ENCODE measurements at regions not wholly inside any gene's neighbourhood (a gene's known extent, or its start where the extent isn't known, plus 50 kb on each side); places are given as distances from the start of the nearest gene placed in this dataset.

DNA sequence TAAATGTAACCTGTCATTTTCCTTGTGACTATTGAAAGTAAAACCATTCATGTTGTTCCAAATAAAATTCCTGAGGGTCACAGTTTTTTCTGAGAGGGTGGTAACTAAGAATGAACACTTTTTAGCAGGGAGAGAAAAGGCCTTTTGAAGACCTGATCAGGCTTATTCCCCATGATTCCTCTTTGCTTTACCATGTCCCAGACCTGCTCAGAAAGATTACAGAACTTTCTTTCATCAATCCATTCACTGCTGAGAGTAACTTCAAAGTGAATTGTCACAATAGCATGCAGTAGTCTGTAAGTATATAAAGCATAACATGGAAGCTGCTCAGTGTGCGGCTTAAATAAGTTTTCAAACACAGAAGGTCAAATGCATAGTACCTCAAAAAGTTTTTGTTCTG, 201.5 kb upstream of the COL11A1 start:
- intact Hi-C loops (cut with DNase I; ENCODE audit: low total_unique reads), result no loop called here
- Histone ChIP-seq H3K9me3 (no peaks in the 10 kb centered on the region), H3K27ac (no peak overlapping the region), H3K36me3 (ENCODE audit: low read depth, missing control alignments) (no peaks in the 10 kb centered on the region), H3K4me1 (no peaks in the 10 kb centered on the region), H3K27me3 (no peaks in the 10 kb centered on the region), H3K4me3 (no peak overlapping the region)
- TF ChIP-seq, protein P1, sequence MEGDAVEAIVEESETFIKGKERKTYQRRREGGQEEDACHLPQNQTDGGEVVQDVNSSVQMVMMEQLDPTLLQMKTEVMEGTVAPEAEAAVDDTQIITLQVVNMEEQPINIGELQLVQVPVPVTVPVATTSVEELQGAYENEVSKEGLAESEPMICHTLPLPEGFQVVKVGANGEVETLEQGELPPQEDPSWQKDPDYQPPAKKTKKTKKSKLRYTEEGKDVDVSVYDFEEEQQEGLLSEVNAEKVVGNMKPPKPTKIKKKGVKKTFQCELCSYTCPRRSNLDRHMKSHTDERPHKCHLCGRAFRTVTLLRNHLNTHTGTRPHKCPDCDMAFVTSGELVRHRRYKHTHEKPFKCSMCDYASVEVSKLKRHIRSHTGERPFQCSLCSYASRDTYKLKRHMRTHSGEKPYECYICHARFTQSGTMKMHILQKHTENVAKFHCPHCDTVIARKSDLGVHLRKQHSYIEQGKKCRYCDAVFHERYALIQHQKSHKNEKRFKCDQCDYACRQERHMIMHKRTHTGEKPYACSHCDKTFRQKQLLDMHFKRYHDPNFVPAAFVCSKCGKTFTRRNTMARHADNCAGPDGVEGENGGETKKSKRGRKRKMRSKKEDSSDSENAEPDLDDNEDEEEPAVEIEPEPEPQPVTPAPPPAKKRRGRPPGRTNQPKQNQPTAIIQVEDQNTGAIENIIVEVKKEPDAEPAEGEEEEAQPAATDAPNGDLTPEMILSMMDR (IDR thresholded peaks at IDR 0.05), result no peak
- TF ChIP-seq POLR2A (IDR thresholded peaks at IDR 0.05), result no peak
- WGBS, 2 donors, result 91 to 97% methylated on average over 1 of the region's 1 CpG
- DNase-seq, result no peak

DNA sequence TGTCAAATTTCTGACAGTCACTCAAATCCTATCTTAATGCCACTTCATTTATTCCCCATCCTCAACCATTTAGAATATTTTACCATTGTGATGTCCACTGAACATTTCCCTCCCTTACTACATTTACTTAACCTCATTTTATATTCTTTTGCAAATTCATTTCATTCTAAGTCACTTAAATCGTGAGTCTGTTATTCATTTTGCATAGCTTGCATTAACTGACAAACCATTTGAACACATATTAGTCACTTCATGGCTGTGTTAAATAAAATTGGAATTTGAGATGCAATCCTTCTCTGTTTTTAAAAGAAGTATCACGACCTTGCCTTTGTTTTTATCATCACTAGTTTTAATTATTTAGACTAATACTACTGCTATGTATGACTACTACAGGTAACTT, 199.4 kb upstream of the COL11A1 start:
- TF ChIP-seq, protein P1 (IDR thresholded peaks at IDR 0.05), result no peak
- TF ChIP-seq POLR2A (IDR thresholded peaks at IDR 0.05), result no peak
- intact Hi-C loops (cut with DNase I; ENCODE audit: low total_unique reads), result no loop called here
- no peak for DNase-seq
- Histone ChIP-seq H3K9me3 (no peaks in the 10 kb centered on the region), H3K4me3 (no peak overlapping the region), H3K27me3 (no peaks in the 10 kb centered on the region), H3K4me1 (no peaks in the 10 kb centered on the region), H3K36me3 (ENCODE audit: low read depth, missing control alignments) (no peaks in the 10 kb centered on the region), H3K27ac (no peak overlapping the region)
- 60 to 68% methylated on average over 2 of the region's 2 CpGs for WGBS, 2 donors

DNA sequence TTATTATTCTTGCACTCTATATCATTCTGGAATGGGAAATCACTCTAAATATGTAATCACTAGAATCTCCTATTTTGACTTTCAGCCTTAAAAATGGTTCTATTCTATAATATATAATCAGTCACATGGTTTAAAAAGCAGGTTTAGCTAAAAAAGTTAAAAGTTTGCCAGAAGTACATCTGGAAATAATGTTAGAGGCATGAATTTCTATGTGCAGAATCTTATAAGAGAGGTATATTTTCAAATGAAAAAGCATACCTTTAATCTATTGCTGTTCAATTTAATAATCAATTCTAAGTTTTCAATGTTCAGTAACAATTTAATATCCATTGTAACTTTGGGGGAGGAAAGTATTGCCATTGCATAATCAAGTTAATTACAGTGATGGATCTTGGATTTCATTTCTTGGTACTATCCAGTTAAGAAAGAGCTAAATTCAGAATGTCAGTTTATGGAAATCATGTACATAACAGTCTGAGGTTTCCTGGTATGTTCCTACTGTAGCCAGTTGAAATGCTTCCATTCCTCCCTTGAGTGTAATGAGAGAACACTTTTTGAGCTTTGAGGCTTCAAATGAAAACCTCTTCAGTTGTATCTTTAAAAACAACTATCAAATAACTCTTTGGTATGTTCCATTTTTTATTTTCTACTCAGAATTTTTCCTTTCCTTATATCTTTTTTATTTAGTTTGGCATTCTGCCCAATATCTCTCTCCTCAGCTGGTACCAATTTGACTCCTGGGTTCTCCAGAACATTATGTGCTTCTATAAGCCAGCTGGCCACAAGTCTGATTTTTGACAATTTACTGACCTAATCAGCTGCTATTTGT, 175.7 kb upstream of the COL11A1 start:
- Histone ChIP-seq H3K9me3 (no peaks in the 10 kb centered on the region), H3K27me3 (no peaks in the 10 kb centered on the region), H3K36me3 (ENCODE audit: low read depth, missing control alignments) (no peaks in the 10 kb centered on the region), H3K4me3 (no peak overlapping the region), H3K27ac (no peak overlapping the region), H3K4me1 (no peaks in the 10 kb centered on the region)
- TF ChIP-seq POLR2A (IDR thresholded peaks at IDR 0.05), result no peak
- TF ChIP-seq, protein P1 (IDR thresholded peaks at IDR 0.05), result no peak
- intact Hi-C loops (cut with DNase I; ENCODE audit: low total_unique reads), result no loop called here
- DNase-seq, result no peak

DNA sequence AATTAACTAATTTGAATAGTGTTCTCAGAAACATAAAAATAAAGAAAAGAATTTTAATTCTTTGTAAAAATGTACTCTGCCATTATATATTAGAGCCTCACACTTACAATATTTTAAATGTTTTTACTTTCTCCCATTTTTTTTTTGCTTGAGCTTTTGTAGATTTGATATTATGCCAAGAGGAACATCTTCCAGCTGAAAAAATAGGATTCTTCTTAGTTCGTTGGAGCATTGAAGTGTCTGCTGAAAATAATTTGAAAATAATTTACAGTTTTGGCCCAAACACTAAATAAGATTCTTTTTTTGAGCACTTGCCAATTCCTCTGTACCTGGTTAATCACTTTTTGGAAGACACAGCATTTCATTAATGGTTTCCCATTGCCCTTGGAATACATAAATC, 175.0 kb upstream of the COL11A1 start:
- H3K4me1 ChIP-seq, result no peaks in the 10 kb centered on the region
- no peaks in the 10 kb centered on the region for H3K9me3 ChIP-seq
- 33 to 36% methylated on average over 1 of the region's 1 CpG for WGBS, 2 donors
- intact Hi-C loops (cut with DNase I; ENCODE audit: low total_unique reads), result no loop called here
- H3K36me3 ChIP-seq (ENCODE audit: low read depth, missing control alignments), result no peaks in the 10 kb centered on the region
- no peaks in the 10 kb centered on the region for H3K27me3 ChIP-seq
- no peak for DNase-seq
- H3K27ac ChIP-seq, result no peak overlapping the region
- TF ChIP-seq POLR2A (IDR thresholded peaks at IDR 0.05), result no peak
- TF ChIP-seq, protein P1 (IDR thresholded peaks at IDR 0.05), result no peak
- no peak overlapping the region for H3K4me3 ChIP-seq

DNA sequence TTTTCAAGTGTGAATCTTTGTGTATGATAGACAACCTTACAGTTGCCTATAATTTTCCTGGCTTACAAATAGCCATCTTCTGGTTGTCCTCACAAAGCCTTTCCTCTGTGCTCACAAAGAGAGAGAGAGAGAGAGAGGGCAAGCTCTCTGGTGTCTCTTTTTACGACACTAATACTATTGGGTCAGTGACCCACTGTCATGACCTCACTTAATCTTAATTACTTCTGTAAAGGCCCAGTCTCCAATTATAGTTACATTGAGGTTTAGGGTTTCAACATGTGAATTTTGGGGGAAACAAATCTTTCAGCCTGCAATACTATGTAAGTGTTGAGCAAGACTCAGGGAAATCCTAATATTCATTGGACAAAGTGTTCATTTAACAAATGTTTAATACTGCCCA, 167.4 kb upstream of the COL11A1 start:
- 50 to 63% methylated on average over 1 of the region's 1 CpG for WGBS, 2 donors
- H3K4me1 ChIP-seq, result no peaks in the 10 kb centered on the region
- no peak overlapping the region for H3K27ac ChIP-seq
- H3K27me3 ChIP-seq, result no peaks in the 10 kb centered on the region
- no peaks in the 10 kb centered on the region for H3K36me3 ChIP-seq (ENCODE audit: low read depth, missing control alignments)
- intact Hi-C loops (cut with DNase I; ENCODE audit: low total_unique reads), result no loop called here
- no peak for TF ChIP-seq POLR2A (IDR thresholded peaks at IDR 0.05)
- TF ChIP-seq, protein P1 (IDR thresholded peaks at IDR 0.05), result no peak
- H3K9me3 ChIP-seq, result no peaks in the 10 kb centered on the region
- DNase-seq, result no peak
- H3K4me3 ChIP-seq, result no peak overlapping the region
